MG63 (cell line): ENCODE measurements at regions not wholly inside any gene's neighbourhood (a gene's known extent, or its start where the extent isn't known, plus 50 kb on each side); places are given as distances from the start of the nearest gene placed in this dataset.

Experiments
- DNase-seq: peaks from one replicate; pipeline ENCODE4 v3.0.0-alpha.2; 2020
- H3K27me3 ChIP-seq: fragments of 250-450 bp; sonication (Bioruptor Pico); 2 replicates; pipeline ENCODE4 v1.5.1; 2020; ENCODE audit warnings: mild to moderate bottlenecking, moderate library complexity
- H3K36me3 ChIP-seq: fragments of 250-450 bp; sonication (Bioruptor Pico); 2 replicates; pipeline ENCODE4 v1.5.1; 2020; ENCODE audit warnings: mild to moderate bottlenecking, moderate library complexity
- H3K4me3 ChIP-seq: fragments of 250-450 bp; sonication (Bioruptor Pico); 2 replicates; pipeline ENCODE4 v1.5.1; 2020; ENCODE audit warnings: mild to moderate bottlenecking, moderate library complexity
- H3K9me3 ChIP-seq: fragments of 250-450 bp; sonication (Bioruptor Pico); 2 replicates; pipeline ENCODE4 v1.5.1; 2020; ENCODE audit warnings: mild to moderate bottlenecking, moderate library complexity

- DNase-seq: no peak
- Histone ChIP-seq H3K9me3 (no peaks in the 10 kb centered on the region), H3K4me3 (no peak overlapping the region), H3K27me3 (no peaks in the 10 kb centered on the region), H3K36me3 (no peaks in the 10 kb centered on the region)
Measured at GRCh38 chr14:101112351-101113107, 209.0 kb upstream of the RTL1 start.

- Histone ChIP-seq H3K9me3 (no peaks in the 10 kb centered on the region), H3K36me3 (no peaks in the 10 kb centered on the region), H3K4me3 (no peak overlapping the region), H3K27me3 (no peaks in the 10 kb centered on the region)
- no peak for DNase-seq
Measured at GRCh38 chr14:101113108-101113612, 209.6 kb upstream of the RTL1 start.

GRCh38 chr14:101113835-101114725 is 210.6 kb upstream of the RTL1 start:
- no peak for DNase-seq
- Histone ChIP-seq H3K36me3 (no peaks in the 10 kb centered on the region), H3K4me3 (no peak overlapping the region), H3K9me3 (no peaks in the 10 kb centered on the region), H3K27me3 (no peaks in the 10 kb centered on the region)

- Histone ChIP-seq H3K27me3 (no peaks in the 10 kb centered on the region), H3K9me3 (no peaks in the 10 kb centered on the region), H3K36me3 (no peaks in the 10 kb centered on the region), H3K4me3 (no peak overlapping the region)
- DNase-seq: no peak
Measured at GRCh38 chr14:101114726-101115515, 211.4 kb upstream of the RTL1 start.

GRCh38 chr14:101115652-101116051 is 212.1 kb upstream of the RTL1 start:
- Histone ChIP-seq H3K4me3 (no peak overlapping the region), H3K36me3 (no peaks in the 10 kb centered on the region), H3K27me3 (no peaks in the 10 kb centered on the region), H3K9me3 (no peaks in the 10 kb centered on the region)
- DNase-seq: no peak

GRCh38 chr14:101116065-101116464 is 212.5 kb upstream of the RTL1 start:
- Histone ChIP-seq H3K27me3 (no peaks in the 10 kb centered on the region), H3K9me3 (no peaks in the 10 kb centered on the region), H3K36me3 (no peaks in the 10 kb centered on the region), H3K4me3 (no peak overlapping the region)
- no peak for DNase-seq

GRCh38 chr14:101116486-101117130 is 213.1 kb upstream of the RTL1 start:
- H3K27me3 ChIP-seq: no peaks in the 10 kb centered on the region
- DNase-seq: no peak
- no peaks in the 10 kb centered on the region for H3K9me3 ChIP-seq
- H3K36me3 ChIP-seq: no peaks in the 10 kb centered on the region
- H3K4me3 ChIP-seq: no peak overlapping the region

- no peak overlapping the region for H3K4me3 ChIP-seq
- no peaks in the 10 kb centered on the region for H3K9me3 ChIP-seq
- H3K27me3 ChIP-seq: no peaks in the 10 kb centered on the region
- no peaks in the 10 kb centered on the region for H3K36me3 ChIP-seq
- no peak for DNase-seq
Measured at GRCh38 chr14:101117543-101117942, 214.0 kb upstream of the RTL1 start.

GRCh38 chr14:101118233-101118632 is 214.7 kb upstream of the RTL1 start:
- Histone ChIP-seq H3K27me3 (no peaks in the 10 kb centered on the region), H3K4me3 (no peak overlapping the region), H3K9me3 (no peaks in the 10 kb centered on the region), H3K36me3 (no peaks in the 10 kb centered on the region)
- DNase-seq: no peak

- H3K4me3 ChIP-seq: no peak overlapping the region
- no peak for DNase-seq
- H3K27me3 ChIP-seq: no peaks in the 10 kb centered on the region
- H3K9me3 ChIP-seq: no peaks in the 10 kb centered on the region
- H3K36me3 ChIP-seq: no peaks in the 10 kb centered on the region
Measured at GRCh38 chr14:101118746-101119591, 215.4 kb upstream of the RTL1 start.

- no peak overlapping the region for H3K4me3 ChIP-seq
- no peaks in the 10 kb centered on the region for H3K27me3 ChIP-seq
- DNase-seq: no peak
Measured at GRCh38 chr14:101119830-101120571, 216.5 kb upstream of the RTL1 start.

GRCh38 chr14:101120641-101121507 is 217.4 kb upstream of the RTL1 start:
- H3K36me3 ChIP-seq: no peaks in the 10 kb centered on the region
- DNase-seq: peak; percentile 78

More at GRCh38 chr14:101119830-101120571, 216.5 kb upstream of the RTL1 start:
- Histone ChIP-seq H3K36me3 (no peaks in the 10 kb centered on the region), H3K9me3 (no peaks in the 10 kb centered on the region)

GRCh38 chr14:101121508-101122139 is 218.1 kb upstream of the RTL1 start:
- Histone ChIP-seq H3K9me3 (no peaks in the 10 kb centered on the region), H3K27me3 (no peaks in the 10 kb centered on the region), H3K4me3 (no peak overlapping the region), H3K36me3 (no peaks in the 10 kb centered on the region)
- no peak for DNase-seq

More at GRCh38 chr14:101120641-101121507, 217.4 kb upstream of the RTL1 start:
- no peaks in the 10 kb centered on the region for H3K9me3 ChIP-seq
- no peaks in the 10 kb centered on the region for H3K27me3 ChIP-seq
- no peak overlapping the region for H3K4me3 ChIP-seq
